Peyer's patch (tissue), 4 donors: ENCODE measurements at regions not wholly inside any gene's neighbourhood (a gene's known extent, or its start where the extent isn't known, plus 50 kb on each side); places are given as distances from the start of the nearest gene placed in this dataset.

Experiments used
- DNase-seq, 3 donors: peaks; one replicate each; pipeline ENCODE4 v3.0.0-alpha.2; 2017 to 2019
- H3K27ac ChIP-seq, 4 donors: fragments of 200-600 bp; sonication (generic); one replicate each; pipeline ENCODE4 v1.5.1; 2016 to 2019
- H3K27me3 ChIP-seq, 2 donors: fragments of 200-600 bp; sonication (generic); one replicate each; pipeline ENCODE4 v1.5.1; 2019
- H3K36me3 ChIP-seq, 3 donors: fragments of 200-600 bp; sonication (generic); one replicate each; pipeline ENCODE4 v1.5.1; 2016 to 2019
- H3K4me1 ChIP-seq, 4 donors: fragments of 200-600 bp; sonication (generic); one replicate each; pipeline ENCODE4 v1.5.1; 2016 to 2019
- H3K4me3 ChIP-seq, 4 donors: fragments of 200-600 bp; sonication (generic); 1 replicate in 3 of 4; 2 replicates in 1 of 4; pipeline ENCODE4 v1.5.1; 2016 to 2019; ENCODE audit warnings: mild to moderate bottlenecking in 1 of 4
- H3K9me3 ChIP-seq, 4 donors: fragments of 200-600 bp; sonication (generic); one replicate each; pipeline ENCODE4 v1.5.1; 2016 to 2019; ENCODE audit warnings: mild to moderate bottlenecking in 1 of 4
- POLR2A ChIP-seq, 2 donors: fragments of 450-650 bp; IDR thresholded peaks; one replicate each; pipeline ENCODE4 v1.5.1; 2017; ENCODE audit warnings: antibody characterized with exemption in 2 of 2, mild to moderate bottlenecking in 2 of 2, moderate library complexity in 2 of 2
- TF ChIP-seq, protein P1 (sequence below), 6 experiments: fragments of 450-650 bp in 4 of 6; fragments of 200-600 bp in 2 of 6; sonication (generic) in 1 of 6; IDR thresholded peaks; one replicate each; pipeline ENCODE4 v1.5.1; 2017 to 2019; ENCODE audit warnings: antibody characterized with exemption in 6 of 6, mild to moderate bottlenecking in 3 of 6, moderate library complexity in 1 of 6

DNA sequence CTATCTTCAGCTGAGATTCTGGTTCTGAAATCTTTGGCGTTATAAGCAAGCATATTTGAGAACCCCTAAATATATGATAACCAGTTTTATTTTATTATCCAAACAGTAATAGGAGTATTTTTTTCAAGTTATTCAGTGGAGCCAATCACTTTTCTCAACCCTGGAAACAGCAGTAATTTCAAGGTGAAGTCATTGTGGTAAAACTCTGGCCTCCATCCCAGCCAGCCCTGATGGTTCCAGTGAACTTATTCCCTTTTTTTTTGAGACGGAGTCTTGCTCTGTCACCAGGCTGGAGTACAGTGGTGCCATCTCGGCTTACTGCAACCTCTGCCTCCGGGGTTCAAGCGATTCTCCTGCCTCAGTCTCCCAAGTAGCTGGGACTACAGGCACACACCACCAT, 545.4 kb upstream of the IL12A start:
- H3K36me3 ChIP-seq, result no peaks in the 10 kb centered on the region
- H3K4me1 ChIP-seq, result no peaks in the 10 kb centered on the region
- no peaks in the 10 kb centered on the region for H3K27me3 ChIP-seq
- TF ChIP-seq, protein P1, sequence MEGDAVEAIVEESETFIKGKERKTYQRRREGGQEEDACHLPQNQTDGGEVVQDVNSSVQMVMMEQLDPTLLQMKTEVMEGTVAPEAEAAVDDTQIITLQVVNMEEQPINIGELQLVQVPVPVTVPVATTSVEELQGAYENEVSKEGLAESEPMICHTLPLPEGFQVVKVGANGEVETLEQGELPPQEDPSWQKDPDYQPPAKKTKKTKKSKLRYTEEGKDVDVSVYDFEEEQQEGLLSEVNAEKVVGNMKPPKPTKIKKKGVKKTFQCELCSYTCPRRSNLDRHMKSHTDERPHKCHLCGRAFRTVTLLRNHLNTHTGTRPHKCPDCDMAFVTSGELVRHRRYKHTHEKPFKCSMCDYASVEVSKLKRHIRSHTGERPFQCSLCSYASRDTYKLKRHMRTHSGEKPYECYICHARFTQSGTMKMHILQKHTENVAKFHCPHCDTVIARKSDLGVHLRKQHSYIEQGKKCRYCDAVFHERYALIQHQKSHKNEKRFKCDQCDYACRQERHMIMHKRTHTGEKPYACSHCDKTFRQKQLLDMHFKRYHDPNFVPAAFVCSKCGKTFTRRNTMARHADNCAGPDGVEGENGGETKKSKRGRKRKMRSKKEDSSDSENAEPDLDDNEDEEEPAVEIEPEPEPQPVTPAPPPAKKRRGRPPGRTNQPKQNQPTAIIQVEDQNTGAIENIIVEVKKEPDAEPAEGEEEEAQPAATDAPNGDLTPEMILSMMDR (IDR thresholded peaks at IDR 0.05), result no peak
- TF ChIP-seq POLR2A (IDR thresholded peaks at IDR 0.05), result no peak
- H3K4me3 ChIP-seq, result no peak overlapping the region
- no peak for DNase-seq
- no peaks in the 10 kb centered on the region for H3K9me3 ChIP-seq
- H3K27ac ChIP-seq, result no peak overlapping the region

GRCh38 chr3:159447841-159448240, 540.8 kb upstream of the IL12A start:
- H3K27me3 ChIP-seq, result no peaks in the 10 kb centered on the region
- no peak for TF ChIP-seq POLR2A (IDR thresholded peaks at IDR 0.05)
- H3K9me3 ChIP-seq, result no peaks in the 10 kb centered on the region
- H3K36me3 ChIP-seq, result no peaks in the 10 kb centered on the region
- no peak for DNase-seq
- H3K4me3 ChIP-seq, result no peak overlapping the region
- no peak overlapping the region for H3K27ac ChIP-seq
- no peaks in the 10 kb centered on the region for H3K4me1 ChIP-seq

DNA sequence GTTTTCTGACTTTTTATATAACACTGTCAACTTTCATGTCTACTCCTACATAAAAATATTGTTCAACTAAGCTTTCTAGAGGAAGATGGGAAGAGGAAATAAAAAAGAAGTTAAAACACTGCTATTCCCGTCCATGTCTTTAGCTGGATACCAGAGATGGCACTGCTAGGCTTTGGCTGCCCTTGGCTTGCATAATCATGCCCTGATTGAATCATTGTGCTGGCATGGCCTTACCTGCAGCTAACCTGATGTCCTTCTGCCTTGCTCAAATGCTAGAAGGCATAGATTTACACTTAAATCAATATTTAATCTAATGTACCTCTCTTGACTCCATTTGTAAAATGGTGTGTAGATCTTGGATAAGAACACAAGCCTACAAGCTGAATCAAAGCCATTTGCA, 539.7 kb upstream of the IL12A start:
- no peak for TF ChIP-seq POLR2A (IDR thresholded peaks at IDR 0.05)
- TF ChIP-seq, protein P1 (IDR thresholded peaks at IDR 0.05), result no peak
- H3K36me3 ChIP-seq, result no peaks in the 10 kb centered on the region
- no peaks in the 10 kb centered on the region for H3K4me1 ChIP-seq
- H3K9me3 ChIP-seq, result no peaks in the 10 kb centered on the region
- no peaks in the 10 kb centered on the region for H3K27me3 ChIP-seq
- H3K27ac ChIP-seq, result no peak overlapping the region
- H3K4me3 ChIP-seq, result no peak overlapping the region
- DNase-seq, result no peak

DNA sequence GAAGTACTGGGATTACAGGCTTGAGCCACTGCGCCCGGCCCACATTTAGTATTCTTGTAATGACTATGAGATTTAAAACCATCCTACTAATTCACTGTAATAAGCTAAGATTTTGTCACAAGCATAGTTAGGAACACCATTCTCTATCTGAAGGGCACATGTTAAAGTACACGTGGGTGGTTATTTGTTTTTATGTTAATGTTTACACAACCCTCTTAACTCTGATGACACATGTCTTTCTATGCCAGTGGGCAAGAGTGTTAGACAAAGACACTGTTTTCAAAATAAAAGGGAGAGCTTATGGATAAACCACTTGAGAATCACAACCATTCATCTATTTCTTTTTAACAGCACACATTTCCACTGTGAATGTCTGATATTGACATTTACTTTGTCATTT, 537.6 kb upstream of the IL12A start:
- Histone ChIP-seq H3K27ac (no peak overlapping the region), H3K4me3 (no peak overlapping the region), H3K27me3 (no peaks in the 10 kb centered on the region), H3K36me3 (no peaks in the 10 kb centered on the region), H3K4me1 (no peaks in the 10 kb centered on the region), H3K9me3 (no peaks in the 10 kb centered on the region)
- DNase-seq, result no peak
- TF ChIP-seq, protein P1 (IDR thresholded peaks at IDR 0.05), result no peak

DNA sequence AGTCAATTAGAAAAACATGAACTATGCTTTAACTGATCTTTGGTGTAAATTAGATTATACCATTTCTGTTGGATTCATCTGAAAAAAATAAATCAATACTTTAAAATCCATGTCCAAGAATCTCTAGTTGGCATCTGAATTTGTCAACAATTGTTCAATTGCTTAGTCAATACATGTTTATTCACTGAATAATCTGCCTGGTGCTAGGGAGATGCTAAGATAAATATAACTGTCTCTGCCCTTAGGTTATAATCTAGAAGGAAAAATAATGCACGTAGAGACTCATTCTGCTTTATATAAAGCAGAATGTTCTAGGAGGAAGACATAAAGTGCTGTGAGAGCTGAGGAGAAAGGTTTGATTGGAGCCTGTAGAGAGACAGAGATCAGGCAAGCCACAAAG, 537.2 kb upstream of the IL12A start:
- no peak overlapping the region for H3K4me3 ChIP-seq
- no peaks in the 10 kb centered on the region for H3K4me1 ChIP-seq
- H3K36me3 ChIP-seq, result no peaks in the 10 kb centered on the region
- no peak overlapping the region for H3K27ac ChIP-seq
- H3K9me3 ChIP-seq, result no peaks in the 10 kb centered on the region
- H3K27me3 ChIP-seq, result no peaks in the 10 kb centered on the region
- TF ChIP-seq, protein P1 (IDR thresholded peaks at IDR 0.05), result no peak
- TF ChIP-seq POLR2A (IDR thresholded peaks at IDR 0.05), result no peak
- no peak for DNase-seq

DNA sequence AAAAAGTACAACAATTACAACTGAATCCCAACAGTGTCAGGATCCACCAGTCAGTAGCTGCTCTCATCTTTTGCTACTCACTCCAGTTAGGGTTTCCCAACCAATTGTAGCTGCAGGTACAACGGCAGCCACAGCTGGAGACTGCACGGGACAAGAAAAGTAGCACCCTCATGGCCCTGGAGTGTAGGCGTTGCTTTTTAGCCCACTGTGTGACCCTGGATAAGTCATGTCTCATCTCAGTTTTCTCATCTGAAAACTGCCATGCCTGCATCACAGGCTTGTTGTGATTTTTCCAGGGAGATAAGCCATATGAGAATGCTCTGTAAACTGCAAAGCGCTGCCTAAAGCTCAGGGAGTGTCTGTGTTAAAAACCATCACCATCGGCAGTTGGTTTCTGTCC, 535.6 kb upstream of the IL12A start:
- no peaks in the 10 kb centered on the region for H3K27me3 ChIP-seq
- H3K9me3 ChIP-seq, result no peaks in the 10 kb centered on the region
- no peaks in the 10 kb centered on the region for H3K4me1 ChIP-seq
- H3K4me3 ChIP-seq, result no peak overlapping the region
- TF ChIP-seq, protein P1 (IDR thresholded peaks at IDR 0.05), result no peak
- TF ChIP-seq POLR2A (IDR thresholded peaks at IDR 0.05), result no peak
- no peak overlapping the region for H3K27ac ChIP-seq
- no peaks in the 10 kb centered on the region for H3K36me3 ChIP-seq
- DNase-seq, result no peak
